Ishikawa (cell line): ENCODE measurements at regions not wholly inside any gene's neighbourhood (a gene's known extent, or its start where the extent isn't known, plus 50 kb on each side); places are given as distances from the start of the nearest gene placed in this dataset.

Source experiments
- EGR1 ChIP-seq: IDR thresholded peaks from 2 replicates; pipeline ENCODE4 v1.6.1; 2012
- MAX ChIP-seq: IDR thresholded peaks from 2 replicates; pipeline ENCODE4 v1.6.1; 2012
- NFIC ChIP-seq: IDR thresholded peaks from 2 replicates; pipeline ENCODE4 v1.6.1; 2012
- TEAD4 ChIP-seq: IDR thresholded peaks from 2 replicates; pipeline ENCODE4 v1.6.1; 2012
- USF1 ChIP-seq: IDR thresholded peaks from 2 replicates; pipeline ENCODE4 v1.6.1; 2012
- YY1 ChIP-seq: IDR thresholded peaks from 2 replicates; pipeline ENCODE4 v1.6.1; 2012; ENCODE audit warnings: low read depth
- ZBTB7A ChIP-seq: IDR thresholded peaks from 2 replicates; pipeline ENCODE4 v1.6.1; 2012; ENCODE audit warnings: low read depth

GRCh38 chr14:94821705-94822104 is 51.8 kb upstream of the GSC start:
- no peak for TF ChIP-seq ZBTB7A
- TF ChIP-seq NFIC = no peak
- no peak for TF ChIP-seq MAX
- no peak for TF ChIP-seq TEAD4
- TF ChIP-seq USF1 = no peak
- TF ChIP-seq YY1 = no peak
- TF ChIP-seq EGR1 = no peak
